ENCODE measurements at regions not wholly inside any gene's neighbourhood (a gene's known extent, or its start where the extent isn't known, plus 50 kb on each side); places are given as distances from the start of the nearest gene placed in this dataset.

DNA sequence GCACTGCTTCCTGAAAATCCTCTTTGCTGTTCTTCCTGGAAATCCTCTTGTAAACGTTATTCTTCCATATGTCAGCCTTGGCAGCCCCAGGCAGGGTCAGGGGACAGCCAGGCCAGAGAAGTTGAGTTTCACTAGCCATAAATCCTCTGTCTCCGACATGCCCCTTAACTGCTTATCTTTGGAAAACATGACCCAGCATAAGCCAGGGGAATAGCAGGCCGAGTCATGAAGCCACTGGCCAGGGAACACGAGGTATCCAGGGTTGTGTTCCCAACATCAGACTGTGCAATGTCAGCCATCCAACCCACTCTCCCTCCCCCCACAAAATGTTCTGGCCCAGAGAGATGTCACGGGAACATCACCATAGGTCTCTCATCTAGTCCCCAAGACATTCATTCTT is 453.9 kb downstream of the MED13L start:
- no peak for TF ChIP-seq CTCF (IDR thresholded peaks at IDR 0.05; ENCODE audit: poor library complexity)
- no peak for TF ChIP-seq EZH2phosphoT487 (IDR thresholded peaks at IDR 0.05; ENCODE audit: low read depth, severe bottlenecking, unreplicated experiment)
- no peak for TF ChIP-seq EZH2 (IDR thresholded peaks at IDR 0.05; ENCODE audit: borderline replicate concordance)

All from hepatocyte (in vitro differentiated cells).